Right lobe of liver (tissue), 6 donors: ENCODE measurements at regions not wholly inside any gene's neighbourhood (a gene's known extent, or its start where the extent isn't known, plus 50 kb on each side); places are given as distances from the start of the nearest gene placed in this dataset.
"Not testable (repeated sequence)": the region's sequence is repeated elsewhere in the genome, so short reads cannot be mapped to it uniquely, and the experiment has no call there.

Experiments used
- ATAC-seq, 4 donors: fragments of 200-7000 bp; cut with Tn5 transposase; one replicate each; pipeline ENCODE4 v1.9.1; 2020; ENCODE audit warnings: mild to moderate bottlenecking in 4 of 4, moderate library complexity in 4 of 4
- DNase-seq, 3 donors: peaks; one replicate each; pipeline ENCODE4 v3.0.0-alpha.2; 2020
- H3K27ac ChIP-seq, 3 donors: fragments of 200-600 bp; one replicate each; pipeline ENCODE4 v1.8.0; 2022
- H3K27me3 ChIP-seq, 2 donors: fragments of 200-600 bp; one replicate each; pipeline ENCODE4 v1.8.0; 2022
- H3K36me3 ChIP-seq, 4 donors: fragments of 200-600 bp; sonication (generic) in 1 of 4; one replicate each; pipeline versions ENCODE4 v1.5.1 to v1.8.0; 2017 to 2022; ENCODE audit warnings: control low read depth in 1 of 4
- H3K4me1 ChIP-seq, 4 donors: fragments of 200-600 bp; sonication (generic) in 1 of 4; one replicate each; pipeline versions ENCODE4 v1.5.1 to v1.8.0; 2017 to 2022; ENCODE audit warnings: control low read depth in 1 of 4
- H3K4me3 ChIP-seq, 3 donors: fragments of 200-600 bp; one replicate each; pipeline ENCODE4 v1.8.0; 2022
- H3K9me3 ChIP-seq, 4 donors: fragments of 200-600 bp; sonication (generic) in 1 of 4; one replicate each; pipeline versions ENCODE4 v1.5.1 to v1.8.0; 2017 to 2022; ENCODE audit warnings: control low read depth in 1 of 4
- POLR2A ChIP-seq: fragments of 450-650 bp; IDR thresholded peaks from one replicate; pipeline ENCODE4 v1.6.1; 2017; ENCODE audit warnings: antibody characterized with exemption, mild to moderate bottlenecking
- WGBS: methylation state at CpG from one replicate; pipeline ENCODE4 v1.1.6; 2018; ENCODE audit warnings: low coverage, low lambda C conversion rate; ENCODE audit not compliant: insufficient coverage; ENCODE audit errors: missing lambda C conversion rate; 5-methylcytosine and 5-hydroxymethylcytosine counted together
- intact Hi-C, 2 donors: fragments of 100-400 bp; cut with DNase I; formaldehyde crosslinking; loops; one replicate each; pipeline versions ENCODE4 v1.11.2 to v1.14.1; 2022
- TF ChIP-seq, protein P1 (sequence below), 4 donors: fragments of 200-600 bp in 3 of 4; fragments of 450-650 bp in 1 of 4; IDR thresholded peaks; one replicate each; pipeline versions ENCODE4 v1.5.1 to v1.8.0; 2016 to 2022; ENCODE audit warnings: antibody characterized with exemption in 4 of 4, mild to moderate bottlenecking in 2 of 4
- donor health status: DM: no; HTN: yes; CAD: no.
- donor health status: DM: no; HTN: no; CAD: no.
- donor health status: DM: no; HTN: no; CAD: no.
- donor health status: DM: no; HTN: yes; CAD: no.
- donor health status: DM: no; HTN: yes; CAD: no.

DNA sequence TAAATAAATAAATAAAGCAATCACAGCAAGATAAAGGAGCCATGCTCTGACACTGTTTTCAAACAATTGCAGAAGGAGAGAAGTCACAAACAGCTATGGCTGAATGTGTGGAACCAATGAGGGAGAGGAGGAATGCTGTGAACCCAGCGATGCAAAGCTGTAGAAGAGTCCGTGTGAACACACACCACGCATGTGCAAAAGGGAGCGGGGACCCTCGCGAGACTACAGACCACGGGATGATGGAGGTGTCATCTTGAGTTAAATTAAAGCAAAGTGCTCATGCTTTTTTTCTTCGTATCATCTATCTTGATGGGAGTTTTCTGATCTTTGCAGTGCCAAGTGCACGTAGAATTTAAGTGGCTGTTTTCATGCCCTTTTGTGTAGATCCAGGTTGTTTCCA, 123.8 kb upstream of the CDH5 start:
- TF ChIP-seq, protein P1, sequence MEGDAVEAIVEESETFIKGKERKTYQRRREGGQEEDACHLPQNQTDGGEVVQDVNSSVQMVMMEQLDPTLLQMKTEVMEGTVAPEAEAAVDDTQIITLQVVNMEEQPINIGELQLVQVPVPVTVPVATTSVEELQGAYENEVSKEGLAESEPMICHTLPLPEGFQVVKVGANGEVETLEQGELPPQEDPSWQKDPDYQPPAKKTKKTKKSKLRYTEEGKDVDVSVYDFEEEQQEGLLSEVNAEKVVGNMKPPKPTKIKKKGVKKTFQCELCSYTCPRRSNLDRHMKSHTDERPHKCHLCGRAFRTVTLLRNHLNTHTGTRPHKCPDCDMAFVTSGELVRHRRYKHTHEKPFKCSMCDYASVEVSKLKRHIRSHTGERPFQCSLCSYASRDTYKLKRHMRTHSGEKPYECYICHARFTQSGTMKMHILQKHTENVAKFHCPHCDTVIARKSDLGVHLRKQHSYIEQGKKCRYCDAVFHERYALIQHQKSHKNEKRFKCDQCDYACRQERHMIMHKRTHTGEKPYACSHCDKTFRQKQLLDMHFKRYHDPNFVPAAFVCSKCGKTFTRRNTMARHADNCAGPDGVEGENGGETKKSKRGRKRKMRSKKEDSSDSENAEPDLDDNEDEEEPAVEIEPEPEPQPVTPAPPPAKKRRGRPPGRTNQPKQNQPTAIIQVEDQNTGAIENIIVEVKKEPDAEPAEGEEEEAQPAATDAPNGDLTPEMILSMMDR (IDR thresholded peaks at IDR 0.05) = no peak
- TF ChIP-seq POLR2A = no peak
- Histone ChIP-seq H3K4me3 (no peak overlapping the region), H3K27ac (no peak overlapping the region), H3K36me3 (no peaks in the 10 kb centered on the region), H3K27me3 (no peaks in the 10 kb centered on the region), H3K4me1 (no peaks in the 10 kb centered on the region), H3K9me3 (no peaks in the 10 kb centered on the region)
- WGBS = 80% methylated on average over 8 of the region's 9 CpGs
- intact Hi-C loops = no loop called here
- ATAC-seq = no peak
- no peak for DNase-seq

DNA sequence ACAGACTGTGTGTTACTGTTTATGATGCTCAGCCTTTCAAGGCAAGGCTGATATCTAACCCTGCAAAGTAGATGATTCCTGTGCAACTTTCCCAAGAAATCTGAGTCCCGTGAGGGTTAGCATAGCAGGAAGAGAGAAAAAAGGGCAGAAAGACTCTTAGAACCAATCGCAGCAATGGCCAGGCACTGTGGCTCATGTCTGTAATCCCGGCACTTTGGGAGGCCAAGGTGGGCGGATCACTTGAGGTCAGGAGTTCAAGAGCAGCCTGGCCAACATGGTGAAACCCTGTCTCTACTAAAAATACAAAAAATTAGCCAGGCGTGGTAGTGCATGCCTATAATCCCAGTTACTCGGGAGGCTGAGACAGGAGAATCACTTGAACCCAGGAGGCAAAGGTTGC, 124.3 kb upstream of the CDH5 start:
- H3K4me3 ChIP-seq, H3K36me3 ChIP-seq, H3K27ac ChIP-seq, DNase-seq, H3K27me3 ChIP-seq, ATAC-seq, H3K9me3 ChIP-seq, H3K4me1 ChIP-seq, intact Hi-C loops: not testable (repeated sequence)
- 47% methylated on average over 4 of the region's 6 CpGs for WGBS

DNA sequence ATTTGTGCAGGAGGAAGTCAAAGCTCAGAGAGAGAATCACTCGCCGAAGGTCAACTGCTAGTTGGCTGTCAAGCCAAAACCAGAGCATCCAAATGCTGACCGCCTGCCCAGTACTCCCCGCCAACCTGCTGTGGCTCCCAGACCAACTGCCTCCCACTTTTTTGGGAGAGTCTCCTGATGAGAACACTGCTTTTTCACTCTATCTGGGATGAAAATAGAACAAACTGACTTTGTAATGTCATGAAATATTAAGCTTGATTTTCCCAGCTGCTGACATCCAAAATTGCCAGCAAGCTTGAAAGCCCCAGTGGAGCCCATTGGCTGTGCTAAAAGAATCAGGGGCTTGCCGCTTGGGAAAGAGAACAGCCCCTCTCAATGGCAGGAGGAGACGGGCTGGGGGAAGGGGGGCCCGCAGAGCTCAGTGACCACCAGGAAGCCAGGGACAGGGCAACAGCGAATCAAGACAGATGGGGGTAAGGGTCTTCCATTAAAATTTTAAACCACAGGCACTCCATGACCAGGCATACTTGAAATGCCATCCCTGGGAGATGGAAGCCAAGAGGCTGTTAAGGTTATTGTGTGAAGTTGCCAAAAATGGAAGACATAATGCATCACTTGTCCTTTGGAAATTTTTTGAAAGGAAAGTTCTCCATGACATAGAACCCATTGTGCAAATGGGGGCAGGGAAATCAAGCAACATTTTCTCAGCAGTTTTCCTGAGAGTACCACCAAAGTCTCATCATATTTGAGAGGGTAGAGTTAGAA, 125.7 kb upstream of the CDH5 start:
- 76% methylated on average over 5 of the region's 8 CpGs for WGBS
- TF ChIP-seq, protein P1 (IDR thresholded peaks at IDR 0.05) = no peak
- no peak for TF ChIP-seq POLR2A
- Histone ChIP-seq H3K36me3 (no peaks in the 10 kb centered on the region), H3K9me3 (no peaks in the 10 kb centered on the region), H3K4me1 (no peaks in the 10 kb centered on the region), H3K27ac (no peak overlapping the region), H3K27me3 (no peaks in the 10 kb centered on the region), H3K4me3 (no peak overlapping the region)
- DNase-seq = no peak
- no peak for ATAC-seq
- intact Hi-C loops = no loop called here

DNA sequence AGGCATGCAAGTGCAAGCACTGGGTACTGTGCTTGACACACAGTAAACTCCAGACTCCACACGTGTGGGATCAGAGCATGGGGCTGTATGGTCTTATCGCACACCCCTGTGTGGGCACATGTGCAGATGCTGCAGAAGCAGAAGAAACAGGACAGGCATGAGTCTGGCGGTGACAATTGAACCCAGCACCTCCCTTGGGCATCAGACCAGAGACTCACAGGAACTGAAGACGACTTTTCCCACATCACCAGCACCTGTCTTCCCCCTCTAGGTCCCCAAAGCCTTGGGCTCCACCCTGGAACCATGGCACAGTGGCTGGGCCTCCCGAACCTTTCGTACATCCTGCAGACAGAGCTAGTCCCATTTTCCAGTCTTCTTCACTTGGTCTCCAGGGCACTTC, 126.4 kb upstream of the CDH5 start:
- Histone ChIP-seq H3K36me3 (no peaks in the 10 kb centered on the region), H3K4me3 (no peak overlapping the region), H3K27ac (no peak overlapping the region), H3K27me3 (no peaks in the 10 kb centered on the region), H3K4me1 (no peaks in the 10 kb centered on the region), H3K9me3 (no peaks in the 10 kb centered on the region)
- 37% methylated on average over 3 of the region's 6 CpGs for WGBS
- ATAC-seq (no peak), DNase-seq (no peak)
- intact Hi-C loops = no loop called here
- no peak for TF ChIP-seq POLR2A
- TF ChIP-seq, protein P1 (IDR thresholded peaks at IDR 0.05) = no peak

GRCh38 chr16:66238696-66239095, 127.8 kb upstream of the CDH5 start:
- Histone ChIP-seq H3K9me3 (no peaks in the 10 kb centered on the region), H3K4me3 (no peak overlapping the region), H3K4me1 (no peaks in the 10 kb centered on the region), H3K36me3 (no peaks in the 10 kb centered on the region), H3K27ac (no peak overlapping the region), H3K27me3 (no peaks in the 10 kb centered on the region)
- TF ChIP-seq POLR2A = no peak
- TF ChIP-seq, protein P1 (IDR thresholded peaks at IDR 0.05) = no peak
- DNase-seq (no peak), ATAC-seq (no peak)
- intact Hi-C loops = no loop called here
- WGBS = 86% methylated on average over 1 of the region's 1 CpG
